ENCODE measurements at regions not wholly inside any gene's neighbourhood (a gene's known extent, or its start where the extent isn't known, plus 50 kb on each side); places are given as distances from the start of the nearest gene placed in this dataset.
"Not testable (repeated sequence)": the region's sequence is repeated elsewhere in the genome, so short reads cannot be mapped to it uniquely, and the experiment has no call there.

- no peak for DNase-seq (ENCODE audit: low spot score)
These were observed 192.8 kb downstream of the LRIG3 start for GRCh38 chr12:58727521-58727920.

GRCh38 chr12:58728397-58728796 is 191.9 kb downstream of the LRIG3 start:
- DNase-seq (ENCODE audit: low spot score), result peak; percentile 9

- no peak for DNase-seq (ENCODE audit: low spot score)
These were observed 189.2 kb downstream of the LRIG3 start for GRCh38 chr12:58731096-58731495.

GRCh38 chr12:58732894-58733293 is 187.4 kb downstream of the LRIG3 start:
- no peak for DNase-seq (ENCODE audit: low spot score)

- no peak for DNase-seq (ENCODE audit: low spot score)
These were observed 179.1 kb downstream of the LRIG3 start for GRCh38 chr12:58741226-58741625.

- DNase-seq (ENCODE audit: low spot score), result no peak
These were observed 174.8 kb downstream of the LRIG3 start for GRCh38 chr12:58745348-58746125.

GRCh38 chr12:58747533-58747932 is 172.8 kb downstream of the LRIG3 start:
- DNase-seq (ENCODE audit: low spot score), result no peak

GRCh38 chr12:58750484-58750883 is 169.8 kb downstream of the LRIG3 start:
- peak; percentile 4 for DNase-seq (ENCODE audit: low spot score)

GRCh38 chr12:58757422-58757821 is 162.9 kb downstream of the LRIG3 start:
- peak; percentile 15 for DNase-seq (ENCODE audit: low spot score)

- not testable (repeated sequence) for DNase-seq (ENCODE audit: low spot score)
These were observed 160.6 kb downstream of the LRIG3 start for GRCh38 chr12:58759745-58760144.

- no peak for DNase-seq (ENCODE audit: low spot score)
These were observed 159.0 kb downstream of the LRIG3 start for GRCh38 chr12:58761308-58761707.

- DNase-seq (ENCODE audit: low spot score), result no peak
These were observed 156.0 kb downstream of the LRIG3 start for GRCh38 chr12:58764100-58764953.

GRCh38 chr12:58765076-58765475 is 155.2 kb downstream of the LRIG3 start:
- DNase-seq (ENCODE audit: low spot score), result no peak

GRCh38 chr12:58765653-58766512 is 154.4 kb downstream of the LRIG3 start:
- DNase-seq (ENCODE audit: low spot score), result no peak

GRCh38 chr12:58766513-58766870 is 153.8 kb downstream of the LRIG3 start:
- no peak for DNase-seq (ENCODE audit: low spot score)

- no peak for DNase-seq (ENCODE audit: low spot score)
These were observed 152.8 kb downstream of the LRIG3 start for GRCh38 chr12:58767496-58767895.

GRCh38 chr12:58773986-58774385 is 146.3 kb downstream of the LRIG3 start:
- no peak for DNase-seq (ENCODE audit: low spot score)

- DNase-seq (ENCODE audit: low spot score), result no peak
These were observed 145.6 kb downstream of the LRIG3 start for GRCh38 chr12:58774731-58775130.

- no peak for DNase-seq (ENCODE audit: low spot score)
These were observed 144.9 kb downstream of the LRIG3 start for GRCh38 chr12:58775396-58775795.

GRCh38 chr12:58776144-58776543 is 144.2 kb downstream of the LRIG3 start:
- no peak for DNase-seq (ENCODE audit: low spot score)

- DNase-seq (ENCODE audit: low spot score), result no peak
These were observed 142.5 kb downstream of the LRIG3 start for GRCh38 chr12:58777815-58778214.

GRCh38 chr12:58781609-58782008 is 138.7 kb downstream of the LRIG3 start:
- DNase-seq (ENCODE audit: low spot score), result no peak
